Activated naive CD8-positive, alpha-beta T cell treated with anti-CD3 and anti-CD28 coated beads, Interleukin-2, amount 50 U/mL, for 24 hours (primary cell): ENCODE measurements at regions not wholly inside any gene's neighbourhood (a gene's known extent, or its start where the extent isn't known, plus 50 kb on each side); places are given as distances from the start of the nearest gene placed in this dataset.
A peak's percentile ranks its signal among the peaks of the same experiment; 100 is the strongest.
"Not testable (repeated sequence)": the region's sequence is repeated elsewhere in the genome, so short reads cannot be mapped to it uniquely, and the experiment has no call there.

Experiments used
- ATAC-seq: fragments of 150-1000 bp; cut with Tn5 transposase; one replicate; pipeline ENCODE4 v1.10.0; 2021
- DNase-seq: peaks from one replicate; pipeline ENCODE4 v3.0.0; 2021
- H3K27ac Mint-ChIP-seq: one replicate; pipeline ENCODE4 v1.8.0; 2021; ENCODE audit warnings: mild to moderate bottlenecking, mixed read lengths
- H3K27me3 Mint-ChIP-seq: one replicate; pipeline ENCODE4 v1.8.0; 2021; ENCODE audit warnings: mixed read lengths
- H3K36me3 Mint-ChIP-seq: one replicate; pipeline ENCODE4 v1.8.0; 2021; ENCODE audit warnings: low read depth, mixed read lengths
- H3K4me1 Mint-ChIP-seq: one replicate; pipeline ENCODE4 v1.8.0; 2021; ENCODE audit warnings: mixed read lengths
- H3K4me3 Mint-ChIP-seq: one replicate; pipeline ENCODE4 v1.8.0; 2021; ENCODE audit warnings: mild to moderate bottlenecking, moderate library complexity, mixed read lengths
- H3K9me3 Mint-ChIP-seq: one replicate; pipeline ENCODE4 v1.8.0; 2021; ENCODE audit warnings: mixed read lengths

- Mint-ChIP-seq H3K9me3 (no peaks in the 10 kb centered on the region), H3K27me3 (no peaks in the 10 kb centered on the region), H3K36me3 (no peaks in the 10 kb centered on the region), H3K4me1 (no peaks in the 10 kb centered on the region), H3K4me3 (no peak overlapping the region), H3K27ac (no peak overlapping the region)
- ATAC-seq (no peak), DNase-seq (no peak)
These were observed 213.1 kb upstream of the ACO1 start for GRCh38 chr9:32171339-32171738.

- H3K27me3 Mint-ChIP-seq = no peaks in the 10 kb centered on the region
- H3K4me1 Mint-ChIP-seq = no peaks in the 10 kb centered on the region
These were observed 212.2 kb upstream of the ACO1 start for GRCh38 chr9:32172256-32172655.

GRCh38 chr9:32177396-32177795 lies 207.0 kb upstream of the ACO1 start:
- no peaks in the 10 kb centered on the region for H3K36me3 Mint-ChIP-seq
- H3K4me1 Mint-ChIP-seq = no peaks in the 10 kb centered on the region
- no peak for DNase-seq
- H3K27me3 Mint-ChIP-seq = no peaks in the 10 kb centered on the region
- H3K9me3 Mint-ChIP-seq = no peaks in the 10 kb centered on the region
- no peak overlapping the region for H3K4me3 Mint-ChIP-seq
- H3K27ac Mint-ChIP-seq = no peak overlapping the region
- ATAC-seq = no peak

More at GRCh38 chr9:32172256-32172655, 212.2 kb upstream of the ACO1 start:
- H3K36me3 Mint-ChIP-seq = no peaks in the 10 kb centered on the region
- DNase-seq = no peak
- no peaks in the 10 kb centered on the region for H3K9me3 Mint-ChIP-seq
- ATAC-seq = no peak
- no peak overlapping the region for H3K4me3 Mint-ChIP-seq
- H3K27ac Mint-ChIP-seq = no peak overlapping the region

- DNase-seq = no peak
- Mint-ChIP-seq H3K4me3 (no peak overlapping the region), H3K4me1 (no peaks in the 10 kb centered on the region), H3K27me3 (peaks cover 1% of the 10 kb centered on the region), H3K9me3 (no peaks in the 10 kb centered on the region), H3K27ac (no peak overlapping the region), H3K36me3 (no peaks in the 10 kb centered on the region)
- no peak for ATAC-seq
These were observed 203.8 kb upstream of the ACO1 start for GRCh38 chr9:32180597-32180996.

GRCh38 chr9:32200241-32200640 lies 184.2 kb upstream of the ACO1 start:
- Mint-ChIP-seq H3K9me3 (no peaks in the 10 kb centered on the region), H3K36me3 (no peaks in the 10 kb centered on the region), H3K27ac (no peak overlapping the region), H3K4me1 (no peaks in the 10 kb centered on the region), H3K4me3 (no peak overlapping the region), H3K27me3 (no peaks in the 10 kb centered on the region)
- DNase-seq = no peak
- no peak for ATAC-seq

GRCh38 chr9:32200896-32201295 lies 183.5 kb upstream of the ACO1 start:
- Mint-ChIP-seq H3K4me1 (no peaks in the 10 kb centered on the region), H3K36me3 (no peaks in the 10 kb centered on the region), H3K4me3 (no peak overlapping the region), H3K27ac (no peak overlapping the region), H3K9me3 (no peaks in the 10 kb centered on the region), H3K27me3 (no peaks in the 10 kb centered on the region)
- ATAC-seq = no peak
- DNase-seq = no peak

GRCh38 chr9:32209164-32209563 lies 175.3 kb upstream of the ACO1 start:
- not testable (repeated sequence) for ATAC-seq

GRCh38 chr9:32218100-32218767 lies 166.2 kb upstream of the ACO1 start:
- Mint-ChIP-seq H3K4me3 (no peak overlapping the region), H3K9me3 (peaks cover 8% of the 10 kb centered on the region), H3K27ac (no peak overlapping the region), H3K36me3 (no peaks in the 10 kb centered on the region), H3K4me1 (no peaks in the 10 kb centered on the region), H3K27me3 (peaks cover 4% of the 10 kb centered on the region)
- DNase-seq (no peak), ATAC-seq (no peak)

More at GRCh38 chr9:32209164-32209563, 175.3 kb upstream of the ACO1 start:
- H3K4me1 Mint-ChIP-seq, H3K9me3 Mint-ChIP-seq, DNase-seq, H3K36me3 Mint-ChIP-seq, H3K27me3 Mint-ChIP-seq, H3K27ac Mint-ChIP-seq, H3K4me3 Mint-ChIP-seq: not testable (repeated sequence)

- Mint-ChIP-seq H3K4me1 (no peaks in the 10 kb centered on the region), H3K27me3 (peaks cover 4% of the 10 kb centered on the region), H3K4me3 (no peak overlapping the region), H3K36me3 (no peaks in the 10 kb centered on the region), H3K27ac (no peak overlapping the region), H3K9me3 (peaks cover 4% of the 10 kb centered on the region)
- DNase-seq (no peak), ATAC-seq (no peak)
These were observed 163.7 kb upstream of the ACO1 start for GRCh38 chr9:32220750-32221149.

- no peak overlapping the region for H3K4me3 Mint-ChIP-seq
- H3K27me3 Mint-ChIP-seq = no peaks in the 10 kb centered on the region
- no peaks in the 10 kb centered on the region for H3K36me3 Mint-ChIP-seq
- no peaks in the 10 kb centered on the region for H3K4me1 Mint-ChIP-seq
- DNase-seq (no peak), ATAC-seq (no peak)
- no peaks in the 10 kb centered on the region for H3K9me3 Mint-ChIP-seq
- H3K27ac Mint-ChIP-seq = no peak overlapping the region
These were observed 150.0 kb upstream of the ACO1 start for GRCh38 chr9:32234451-32234850.

GRCh38 chr9:32247168-32247567 lies 137.3 kb upstream of the ACO1 start:
- no peak for ATAC-seq
- peaks cover 9% of the 10 kb centered on the region for H3K27me3 Mint-ChIP-seq
- no peaks in the 10 kb centered on the region for H3K4me1 Mint-ChIP-seq
- H3K36me3 Mint-ChIP-seq = no peaks in the 10 kb centered on the region
- no peak overlapping the region for H3K4me3 Mint-ChIP-seq
- no peak overlapping the region for H3K27ac Mint-ChIP-seq
- DNase-seq = no peak
- no peaks in the 10 kb centered on the region for H3K9me3 Mint-ChIP-seq

- Mint-ChIP-seq H3K36me3 (no peaks in the 10 kb centered on the region), H3K27me3 (peaks cover 14% of the 10 kb centered on the region), H3K9me3 (no peaks in the 10 kb centered on the region), H3K27ac (no peak overlapping the region), H3K4me3 (no peak overlapping the region), H3K4me1 (no peaks in the 10 kb centered on the region)
- ATAC-seq (no peak), DNase-seq (no peak)
These were observed 136.2 kb upstream of the ACO1 start for GRCh38 chr9:32248189-32248712.

GRCh38 chr9:32251539-32251938 lies 132.9 kb upstream of the ACO1 start:
- Mint-ChIP-seq H3K4me1 (no peaks in the 10 kb centered on the region), H3K27ac (no peak overlapping the region), H3K4me3 (no peak overlapping the region), H3K27me3 (peaks cover 14% of the 10 kb centered on the region), H3K9me3 (no peaks in the 10 kb centered on the region), H3K36me3 (no peaks in the 10 kb centered on the region)
- ATAC-seq (no peak), DNase-seq (peak; percentile 34)

GRCh38 chr9:32253731-32254130 lies 130.7 kb upstream of the ACO1 start:
- H3K4me3 Mint-ChIP-seq = no peak overlapping the region
- peaks cover 14% of the 10 kb centered on the region for H3K27me3 Mint-ChIP-seq
- H3K9me3 Mint-ChIP-seq = no peaks in the 10 kb centered on the region
- DNase-seq (no peak), ATAC-seq (no peak)
- H3K4me1 Mint-ChIP-seq = no peaks in the 10 kb centered on the region
- H3K27ac Mint-ChIP-seq = no peak overlapping the region
- H3K36me3 Mint-ChIP-seq = no peaks in the 10 kb centered on the region

- Mint-ChIP-seq H3K4me1 (no peaks in the 10 kb centered on the region), H3K27ac (no peak overlapping the region), H3K4me3 (no peak overlapping the region), H3K9me3 (no peaks in the 10 kb centered on the region), H3K27me3 (peaks cover 14% of the 10 kb centered on the region), H3K36me3 (no peaks in the 10 kb centered on the region)
- no peak for DNase-seq
- ATAC-seq = no peak
These were observed 129.4 kb upstream of the ACO1 start for GRCh38 chr9:32255026-32255425.

GRCh38 chr9:32258482-32258881 lies 126.0 kb upstream of the ACO1 start:
- DNase-seq = no peak
- no peak for ATAC-seq
- no peak overlapping the region for H3K27ac Mint-ChIP-seq
- H3K27me3 Mint-ChIP-seq = peaks cover 2% of the 10 kb centered on the region
- no peaks in the 10 kb centered on the region for H3K4me1 Mint-ChIP-seq
- H3K4me3 Mint-ChIP-seq = no peak overlapping the region
- no peaks in the 10 kb centered on the region for H3K9me3 Mint-ChIP-seq
- no peaks in the 10 kb centered on the region for H3K36me3 Mint-ChIP-seq
